Adrenal gland (tissue), 9 donors: ENCODE measurements at regions not wholly inside any gene's neighbourhood (a gene's known extent, or its start where the extent isn't known, plus 50 kb on each side); places are given as distances from the start of the nearest gene placed in this dataset.
"Not testable (repeated sequence)": the region's sequence is repeated elsewhere in the genome, so short reads cannot be mapped to it uniquely, and the experiment has no call there.

ENCODE experiments used
- DNase-seq, 7 donors: peaks; one replicate each; pipeline ENCODE4 v3.0.0-alpha.2; 2019 to 2020
- H3K27ac ChIP-seq, 5 donors: fragments of 200-600 bp; sonication (generic) in 4 of 5; 1 replicate in 3 of 5; 2 replicates in 2 of 5; pipeline versions ENCODE4 v1.5.1 to v1.8.0; 2016 to 2020; ENCODE audit warnings: mild to moderate bottlenecking in 1 of 5
- H3K27me3 ChIP-seq: fragments of 200-600 bp; 2 replicates; pipeline ENCODE4 v1.8.0; 2021
- H3K36me3 ChIP-seq, 2 donors: fragments of 200-600 bp; replicated peaks in 1 of 2; 1 replicate in 1 of 2; 2 replicates in 1 of 2; pipeline versions ENCODE4 v1.5.1 to v1.8.0; 2018 to 2022
- H3K4me1 ChIP-seq, 2 donors: fragments of 200-600 bp; replicated peaks in 1 of 2; 1 replicate in 1 of 2; 2 replicates in 1 of 2; pipeline versions ENCODE4 v1.5.1 to v1.8.0; 2018 to 2021
- H3K4me3 ChIP-seq, 4 donors: fragments of 200-600 bp; sonication (generic) in 3 of 4; one replicate each; pipeline ENCODE4 v1.5.1; 2016 to 2018
- H3K9me3 ChIP-seq, 3 donors: fragments of 200-600 bp; sonication (generic) in 1 of 3; replicated peaks in 1 of 3; 1 replicate in 2 of 3; 2 replicates in 1 of 3; pipeline versions ENCODE4 v1.5.1 to v1.8.0; 2016 to 2021
- CTCF ChIP-seq, 6 experiments: fragments of 450-650 bp in 4 of 6; fragments of 200-600 bp in 2 of 6; sonication (generic) in 1 of 6; IDR thresholded peaks; 1 replicate in 5 of 6; 2 replicates in 1 of 6; pipeline versions ENCODE4 v1.5.1 to v1.8.0; 2016 to 2021; ENCODE audit warnings: antibody characterized with exemption in 6 of 6, mild to moderate bottlenecking in 2 of 6, moderate library complexity in 1 of 6
- POLR2A ChIP-seq, 2 donors: fragments of 450-650 bp; IDR thresholded peaks; one replicate each; pipeline ENCODE4 v1.6.1; 2017; ENCODE audit warnings: antibody characterized with exemption in 2 of 2, mild to moderate bottlenecking in 2 of 2, moderate library complexity in 1 of 2
- WGBS, 4 donors: extraction: QIAGEN DNeasy Blood & Tissue Kit in 2 of 4; methylation state at CpG; one replicate each; pipeline versions ENCODE4 v1.1.5 to v1.1.7; 2013 to 2017; 5-methylcytosine and 5-hydroxymethylcytosine counted together
- intact Hi-C, 2 donors: fragments of 100-400 bp; cut with DNase I; formaldehyde crosslinking; loops; one replicate each; pipeline versions ENCODE4 v1.14.1 to v1.15.0; 2022 to 2023
- donor health status: healthy with polysubstance abuse.
- donor health status: Bipolar disorder and iron deficiency.
- donor health status: DM: yes; HTN: yes; CAD: no.
- donor health status: DM: no; HTN: no; CAD: no.
- donor health status: DM: no; HTN: no; CAD: no.

- H3K36me3 ChIP-seq = no peaks in the 10 kb centered on the region
- no peak for DNase-seq
- H3K4me3 ChIP-seq = no peak overlapping the region
- intact Hi-C loops = no loop called here
- TF ChIP-seq CTCF (IDR thresholded peaks at IDR 0.05) (no peak), POLR2A (IDR thresholded peaks at IDR 0.05) (no peak)
- H3K27ac ChIP-seq = no peak overlapping the region
- H3K9me3 ChIP-seq = no peaks in the 10 kb centered on the region
- no peaks in the 10 kb centered on the region for H3K4me1 ChIP-seq
- no peaks in the 10 kb centered on the region for H3K27me3 ChIP-seq
- WGBS, 4 donors = 61 to 67% (median 63%) methylated on average over 2 of the region's 2 CpGs
These were observed 167.2 kb downstream of the CDC14C start for GRCh38 chr7:49091519-49091918.

- DNase-seq = no peak
- no peak overlapping the region for H3K27ac ChIP-seq
- H3K36me3 ChIP-seq = no peaks in the 10 kb centered on the region
- H3K4me3 ChIP-seq = no peak overlapping the region
- H3K4me1 ChIP-seq = no peaks in the 10 kb centered on the region
- 59 to 70% (median 66%) methylated on average over 1 of the region's 1 CpG for WGBS, 4 donors
- TF ChIP-seq POLR2A (IDR thresholded peaks at IDR 0.05) (no peak), CTCF (IDR thresholded peaks at IDR 0.05) (no peak)
- H3K9me3 ChIP-seq = no peaks in the 10 kb centered on the region
- no peaks in the 10 kb centered on the region for H3K27me3 ChIP-seq
- intact Hi-C loops = no loop called here
These were observed 168.9 kb downstream of the CDC14C start for GRCh38 chr7:49093218-49093617.

GRCh38 chr7:49094866-49095265, 170.5 kb downstream of the CDC14C start:
- no peaks in the 10 kb centered on the region for H3K27me3 ChIP-seq
- WGBS, 4 donors = 71 to 81% (median 75%) methylated on average over 2 of the region's 2 CpGs
- H3K9me3 ChIP-seq = no peaks in the 10 kb centered on the region
- no peak for DNase-seq
- H3K36me3 ChIP-seq = no peaks in the 10 kb centered on the region
- H3K4me1 ChIP-seq = no peaks in the 10 kb centered on the region
- no peak for TF ChIP-seq CTCF (IDR thresholded peaks at IDR 0.05)
- no peak for TF ChIP-seq POLR2A (IDR thresholded peaks at IDR 0.05)
- intact Hi-C loops = no loop called here
- no peak overlapping the region for H3K4me3 ChIP-seq
- H3K27ac ChIP-seq = no peak overlapping the region

- intact Hi-C loops = no loop called here
- TF ChIP-seq POLR2A (IDR thresholded peaks at IDR 0.05) (no peak), CTCF (IDR thresholded peaks at IDR 0.05) (no peak)
- no peaks in the 10 kb centered on the region for H3K4me1 ChIP-seq
- DNase-seq = no peak
- H3K27ac ChIP-seq = no peak overlapping the region
- 73 to 82% (median 77%) methylated on average over 5 of the region's 5 CpGs for WGBS, 4 donors
- no peak overlapping the region for H3K4me3 ChIP-seq
- H3K36me3 ChIP-seq = no peaks in the 10 kb centered on the region
- H3K9me3 ChIP-seq = no peaks in the 10 kb centered on the region
- no peaks in the 10 kb centered on the region for H3K27me3 ChIP-seq
These were observed 175.4 kb downstream of the CDC14C start for GRCh38 chr7:49099587-49100326.

- H3K9me3 ChIP-seq, H3K27ac ChIP-seq, H3K36me3 ChIP-seq, intact Hi-C loops, H3K27me3 ChIP-seq, DNase-seq, H3K4me3 ChIP-seq, H3K4me1 ChIP-seq: not testable (repeated sequence)
- 32 to 46% (median 41%) methylated on average over 8 of the region's 8 CpGs for WGBS, 4 donors
These were observed 176.8 kb downstream of the CDC14C start for GRCh38 chr7:49100908-49101740.
